ENCODE measurements at regions not wholly inside any gene's neighbourhood (a gene's known extent, or its start where the extent isn't known, plus 50 kb on each side); places are given as distances from the start of the nearest gene placed in this dataset.
A peak's percentile ranks its signal among the peaks of the same experiment; 100 is the strongest.

GRCh38 chr7:131899271-131900030, 343.0 kb upstream of the PODXL start:
- DNase-seq (ENCODE audit: low spot score): no peak

GRCh38 chr7:131898418-131898817, 342.0 kb upstream of the PODXL start:
- DNase-seq (ENCODE audit: low spot score): no peak

- no peak for DNase-seq (ENCODE audit: low spot score)
Observed at GRCh38 chr7:131897790-131898165, 341.4 kb upstream of the PODXL start.

GRCh38 chr7:131897016-131897789, 340.8 kb upstream of the PODXL start:
- peak; percentile 61 for DNase-seq (ENCODE audit: low spot score)

GRCh38 chr7:131896165-131896863, 339.9 kb upstream of the PODXL start:
- no peak for DNase-seq (ENCODE audit: low spot score)

GRCh38 chr7:131895541-131896164, 339.2 kb upstream of the PODXL start:
- DNase-seq (ENCODE audit: low spot score): peak; percentile 51

- DNase-seq (ENCODE audit: low spot score): no peak
Observed at GRCh38 chr7:131893631-131894340, 337.4 kb upstream of the PODXL start.

GRCh38 chr7:131890176-131890575, 333.7 kb upstream of the PODXL start:
- no peak for DNase-seq (ENCODE audit: low spot score)

- no peak for DNase-seq (ENCODE audit: low spot score)
Observed at GRCh38 chr7:131889572-131890150, 333.2 kb upstream of the PODXL start.

GRCh38 chr7:131883769-131884168, 327.3 kb upstream of the PODXL start:
- DNase-seq (ENCODE audit: low spot score): no peak

- no peak for DNase-seq (ENCODE audit: low spot score)
Observed at GRCh38 chr7:131883196-131883595, 326.8 kb upstream of the PODXL start.

GRCh38 chr7:131882321-131882720, 325.9 kb upstream of the PODXL start:
- no peak for DNase-seq (ENCODE audit: low spot score)

- DNase-seq (ENCODE audit: low spot score): no peak
Observed at GRCh38 chr7:131880078-131880477, 323.6 kb upstream of the PODXL start.

- no peak for DNase-seq (ENCODE audit: low spot score)
Observed at GRCh38 chr7:131879424-131879823, 323.0 kb upstream of the PODXL start.

GRCh38 chr7:131878777-131879176, 322.3 kb upstream of the PODXL start:
- DNase-seq (ENCODE audit: low spot score): no peak

GRCh38 chr7:131873581-131873980, 317.2 kb upstream of the PODXL start:
- no peak for DNase-seq (ENCODE audit: low spot score)

GRCh38 chr7:131869986-131870385, 313.6 kb upstream of the PODXL start:
- no peak for DNase-seq (ENCODE audit: low spot score)

GRCh38 chr7:131869169-131869844, 312.9 kb upstream of the PODXL start:
- DNase-seq (ENCODE audit: low spot score): no peak

- DNase-seq (ENCODE audit: low spot score): no peak
Observed at GRCh38 chr7:131867461-131867860, 311.0 kb upstream of the PODXL start.

GRCh38 chr7:131865911-131866310, 309.5 kb upstream of the PODXL start:
- no peak for DNase-seq (ENCODE audit: low spot score)

Data from AG20443 (cell line).